ENCODE measurements at regions not wholly inside any gene's neighbourhood (a gene's known extent, or its start where the extent isn't known, plus 50 kb on each side); places are given as distances from the start of the nearest gene placed in this dataset.

GRCh38 chr2:104570259-104570658 lies 283.7 kb upstream of the POU3F3 start (continued):
- TF ChIP-seq SIN3A (conservative IDR thresholded peaks at IDR 0.05 in 1 of 2, IDR thresholded peaks at IDR 0.05 in 1 of 2; ENCODE audit: low read depth in 1 of 2, low read length in 2 of 2): no peak
- TF ChIP-seq CHD7 (IDR thresholded peaks at IDR 0.05; ENCODE audit: insufficient replicate concordance, low read length): no peak
- TF ChIP-seq JUN (IDR thresholded peaks at IDR 0.05; ENCODE audit: low read depth, low read length): no peak

All from H1 (cell line).